SJCRH30 (cell line): ENCODE measurements at regions not wholly inside any gene's neighbourhood (a gene's known extent, or its start where the extent isn't known, plus 50 kb on each side); places are given as distances from the start of the nearest gene placed in this dataset.

ENCODE experiments used
- DNase-seq, 2 experiments: peaks; one replicate each; pipeline ENCODE4 v3.0.0-alpha.2; 2015 to 2020
- H3K27ac ChIP-seq: fragments of 250-450 bp; sonication (Bioruptor Pico); 2 replicates; pipeline ENCODE4 v1.5.1; 2020; ENCODE audit warnings: mild to moderate bottlenecking, moderate library complexity
- H3K27me3 ChIP-seq: fragments of 250-450 bp; sonication (Bioruptor Pico); 2 replicates; pipeline ENCODE4 v1.5.1; 2020; ENCODE audit warnings: mild to moderate bottlenecking, moderate library complexity
- H3K36me3 ChIP-seq: fragments of 250-450 bp; sonication (Bioruptor Pico); 2 replicates; pipeline ENCODE4 v1.5.1; 2020; ENCODE audit warnings: mild to moderate bottlenecking, moderate library complexity
- H3K4me1 ChIP-seq: fragments of 250-450 bp; sonication (Bioruptor Pico); 2 replicates; pipeline ENCODE4 v1.5.1; 2020; ENCODE audit warnings: mild to moderate bottlenecking, moderate library complexity
- H3K4me3 ChIP-seq: fragments of 250-450 bp; sonication (Bioruptor Pico); 2 replicates; pipeline ENCODE4 v1.5.1; 2020; ENCODE audit warnings: mild to moderate bottlenecking, moderate library complexity
- H3K9me3 ChIP-seq: fragments of 250-450 bp; sonication (Bioruptor Pico); replicated peaks from 2 replicates; pipeline ENCODE4 v1.5.1; 2020; ENCODE audit warnings: mild to moderate bottlenecking, moderate library complexity

GRCh38 chr2:14350856-14351255 lies 281.7 kb upstream of the LRATD1 start:
- DNase-seq = no peak
- no peaks in the 10 kb centered on the region for H3K27me3 ChIP-seq
- no peak overlapping the region for H3K27ac ChIP-seq
- H3K36me3 ChIP-seq = no peaks in the 10 kb centered on the region
- H3K4me1 ChIP-seq = no peaks in the 10 kb centered on the region
- H3K9me3 ChIP-seq = no peaks in the 10 kb centered on the region
- H3K4me3 ChIP-seq = no peak overlapping the region

GRCh38 chr2:14352067-14352466 lies 280.4 kb upstream of the LRATD1 start:
- Histone ChIP-seq H3K36me3 (no peaks in the 10 kb centered on the region), H3K9me3 (no peaks in the 10 kb centered on the region)
- no peak for DNase-seq

GRCh38 chr2:14354231-14354630 lies 278.3 kb upstream of the LRATD1 start:
- no peak overlapping the region for H3K4me3 ChIP-seq
- H3K36me3 ChIP-seq = no peaks in the 10 kb centered on the region
- no peak for DNase-seq
- no peaks in the 10 kb centered on the region for H3K4me1 ChIP-seq
- H3K27ac ChIP-seq = no peak overlapping the region
- H3K27me3 ChIP-seq = no peaks in the 10 kb centered on the region
- no peaks in the 10 kb centered on the region for H3K9me3 ChIP-seq

More at GRCh38 chr2:14352067-14352466, 280.4 kb upstream of the LRATD1 start:
- no peaks in the 10 kb centered on the region for H3K27me3 ChIP-seq
- no peak overlapping the region for H3K4me3 ChIP-seq
- H3K27ac ChIP-seq = no peak overlapping the region
- H3K4me1 ChIP-seq = no peaks in the 10 kb centered on the region

GRCh38 chr2:14355102-14355501 lies 277.4 kb upstream of the LRATD1 start:
- H3K36me3 ChIP-seq = no peaks in the 10 kb centered on the region
- no peak overlapping the region for H3K27ac ChIP-seq
- no peaks in the 10 kb centered on the region for H3K4me1 ChIP-seq
- no peak overlapping the region for H3K4me3 ChIP-seq
- no peak for DNase-seq
- H3K27me3 ChIP-seq = no peaks in the 10 kb centered on the region
- H3K9me3 ChIP-seq = no peaks in the 10 kb centered on the region

- Histone ChIP-seq H3K9me3 (no peaks in the 10 kb centered on the region), H3K36me3 (no peaks in the 10 kb centered on the region)
- DNase-seq = no peak
Observed at GRCh38 chr2:14358339-14358738, 274.2 kb upstream of the LRATD1 start.

GRCh38 chr2:14358774-14359173 lies 273.7 kb upstream of the LRATD1 start:
- H3K4me1 ChIP-seq = no peaks in the 10 kb centered on the region
- no peak for DNase-seq
- no peaks in the 10 kb centered on the region for H3K36me3 ChIP-seq
- no peak overlapping the region for H3K27ac ChIP-seq
- H3K4me3 ChIP-seq = no peak overlapping the region
- H3K9me3 ChIP-seq = no peaks in the 10 kb centered on the region
- no peaks in the 10 kb centered on the region for H3K27me3 ChIP-seq

More at GRCh38 chr2:14358339-14358738, 274.2 kb upstream of the LRATD1 start:
- Histone ChIP-seq H3K27ac (no peak overlapping the region), H3K4me1 (no peaks in the 10 kb centered on the region), H3K4me3 (no peak overlapping the region), H3K27me3 (no peaks in the 10 kb centered on the region)

GRCh38 chr2:14363137-14363536 lies 269.4 kb upstream of the LRATD1 start:
- no peak overlapping the region for H3K27ac ChIP-seq
- H3K36me3 ChIP-seq = no peaks in the 10 kb centered on the region
- H3K9me3 ChIP-seq = no peaks in the 10 kb centered on the region
- H3K4me1 ChIP-seq = no peaks in the 10 kb centered on the region
- H3K4me3 ChIP-seq = no peak overlapping the region
- DNase-seq = no peak
- H3K27me3 ChIP-seq = no peaks in the 10 kb centered on the region

- H3K9me3 ChIP-seq = no peaks in the 10 kb centered on the region
- DNase-seq = no peak
- H3K27ac ChIP-seq = no peak overlapping the region
- no peaks in the 10 kb centered on the region for H3K4me1 ChIP-seq
- no peaks in the 10 kb centered on the region for H3K36me3 ChIP-seq
- no peaks in the 10 kb centered on the region for H3K27me3 ChIP-seq
- no peak overlapping the region for H3K4me3 ChIP-seq
Observed at GRCh38 chr2:14363976-14364375, 268.5 kb upstream of the LRATD1 start.

- no peaks in the 10 kb centered on the region for H3K4me1 ChIP-seq
- H3K9me3 ChIP-seq = no peaks in the 10 kb centered on the region
- H3K27me3 ChIP-seq = no peaks in the 10 kb centered on the region
- no peak overlapping the region for H3K27ac ChIP-seq
- DNase-seq = no peak
- no peak overlapping the region for H3K4me3 ChIP-seq
- no peaks in the 10 kb centered on the region for H3K36me3 ChIP-seq
Observed at GRCh38 chr2:14364471-14364870, 268.0 kb upstream of the LRATD1 start.

- Histone ChIP-seq H3K27ac (no peak overlapping the region), H3K4me1 (no peaks in the 10 kb centered on the region), H3K36me3 (no peaks in the 10 kb centered on the region), H3K4me3 (no peak overlapping the region), H3K27me3 (no peaks in the 10 kb centered on the region), H3K9me3 (no peaks in the 10 kb centered on the region)
- DNase-seq = no peak
Observed at GRCh38 chr2:14385043-14385442, 247.5 kb upstream of the LRATD1 start.

GRCh38 chr2:14387332-14387731 lies 245.2 kb upstream of the LRATD1 start:
- no peaks in the 10 kb centered on the region for H3K27me3 ChIP-seq
- H3K9me3 ChIP-seq = no peaks in the 10 kb centered on the region
- no peak overlapping the region for H3K4me3 ChIP-seq
- DNase-seq = no peak
- no peak overlapping the region for H3K27ac ChIP-seq
- no peaks in the 10 kb centered on the region for H3K4me1 ChIP-seq
- H3K36me3 ChIP-seq = no peaks in the 10 kb centered on the region

- no peaks in the 10 kb centered on the region for H3K27me3 ChIP-seq
- H3K36me3 ChIP-seq = no peaks in the 10 kb centered on the region
- H3K4me3 ChIP-seq = no peak overlapping the region
- no peaks in the 10 kb centered on the region for H3K9me3 ChIP-seq
- DNase-seq = no peak
- no peak overlapping the region for H3K27ac ChIP-seq
- H3K4me1 ChIP-seq = no peaks in the 10 kb centered on the region
Observed at GRCh38 chr2:14388724-14389123, 243.8 kb upstream of the LRATD1 start.

- no peaks in the 10 kb centered on the region for H3K9me3 ChIP-seq
- no peak overlapping the region for H3K27ac ChIP-seq
- no peaks in the 10 kb centered on the region for H3K27me3 ChIP-seq
- no peaks in the 10 kb centered on the region for H3K36me3 ChIP-seq
- DNase-seq = no peak
- no peaks in the 10 kb centered on the region for H3K4me1 ChIP-seq
- H3K4me3 ChIP-seq = no peak overlapping the region
Observed at GRCh38 chr2:14396533-14397083, 235.9 kb upstream of the LRATD1 start.

GRCh38 chr2:14398641-14399040 lies 233.9 kb upstream of the LRATD1 start:
- Histone ChIP-seq H3K27me3 (no peaks in the 10 kb centered on the region), H3K27ac (no peak overlapping the region), H3K4me3 (no peak overlapping the region), H3K9me3 (no peaks in the 10 kb centered on the region), H3K36me3 (no peaks in the 10 kb centered on the region), H3K4me1 (no peaks in the 10 kb centered on the region)
- DNase-seq = no peak

GRCh38 chr2:14401873-14402272 lies 230.6 kb upstream of the LRATD1 start:
- Histone ChIP-seq H3K4me3 (no peak overlapping the region), H3K27me3 (no peaks in the 10 kb centered on the region), H3K27ac (no peak overlapping the region), H3K36me3 (no peaks in the 10 kb centered on the region), H3K4me1 (no peaks in the 10 kb centered on the region), H3K9me3 (no peaks in the 10 kb centered on the region)
- DNase-seq = no peak

GRCh38 chr2:14408695-14409094 lies 223.8 kb upstream of the LRATD1 start:
- H3K4me1 ChIP-seq = no peaks in the 10 kb centered on the region
- no peak for DNase-seq
- H3K27me3 ChIP-seq = no peaks in the 10 kb centered on the region

More at GRCh38 chr2:14408695-14409094, 223.8 kb upstream of the LRATD1 start:
- H3K27ac ChIP-seq = no peak overlapping the region
- no peaks in the 10 kb centered on the region for H3K36me3 ChIP-seq
- no peaks in the 10 kb centered on the region for H3K9me3 ChIP-seq
- no peak overlapping the region for H3K4me3 ChIP-seq
